ENCODE measurements at regions not wholly inside any gene's neighbourhood (a gene's known extent, or its start where the extent isn't known, plus 50 kb on each side); places are given as distances from the start of the nearest gene placed in this dataset.

DNA sequence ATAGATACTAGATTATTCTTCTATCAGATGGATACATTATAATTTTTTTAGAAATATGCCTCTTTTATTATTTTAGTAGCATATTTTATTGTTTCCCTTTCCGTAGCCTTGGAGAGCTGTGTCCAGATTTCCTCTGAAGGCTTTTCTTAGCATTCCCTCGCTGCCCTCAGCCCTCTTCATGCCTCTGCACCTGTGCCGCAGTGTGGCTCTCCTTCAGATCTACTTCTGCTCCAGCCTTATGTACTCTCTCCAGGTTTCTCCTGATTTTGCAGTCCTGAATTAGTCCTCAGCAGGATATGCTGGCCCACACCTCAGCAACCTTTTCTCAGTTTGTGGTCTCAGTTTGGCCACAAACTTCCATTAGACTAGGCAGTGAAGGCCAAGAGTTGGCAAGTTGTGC lies 1052.0 kb downstream of the TAF11L14 start:
- TF ChIP-seq, protein P1, sequence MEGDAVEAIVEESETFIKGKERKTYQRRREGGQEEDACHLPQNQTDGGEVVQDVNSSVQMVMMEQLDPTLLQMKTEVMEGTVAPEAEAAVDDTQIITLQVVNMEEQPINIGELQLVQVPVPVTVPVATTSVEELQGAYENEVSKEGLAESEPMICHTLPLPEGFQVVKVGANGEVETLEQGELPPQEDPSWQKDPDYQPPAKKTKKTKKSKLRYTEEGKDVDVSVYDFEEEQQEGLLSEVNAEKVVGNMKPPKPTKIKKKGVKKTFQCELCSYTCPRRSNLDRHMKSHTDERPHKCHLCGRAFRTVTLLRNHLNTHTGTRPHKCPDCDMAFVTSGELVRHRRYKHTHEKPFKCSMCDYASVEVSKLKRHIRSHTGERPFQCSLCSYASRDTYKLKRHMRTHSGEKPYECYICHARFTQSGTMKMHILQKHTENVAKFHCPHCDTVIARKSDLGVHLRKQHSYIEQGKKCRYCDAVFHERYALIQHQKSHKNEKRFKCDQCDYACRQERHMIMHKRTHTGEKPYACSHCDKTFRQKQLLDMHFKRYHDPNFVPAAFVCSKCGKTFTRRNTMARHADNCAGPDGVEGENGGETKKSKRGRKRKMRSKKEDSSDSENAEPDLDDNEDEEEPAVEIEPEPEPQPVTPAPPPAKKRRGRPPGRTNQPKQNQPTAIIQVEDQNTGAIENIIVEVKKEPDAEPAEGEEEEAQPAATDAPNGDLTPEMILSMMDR (IDR thresholded peaks at IDR 0.05 in 4 of 5, conservative IDR thresholded peaks at IDR 0.05 in 1 of 5), result no peak
- no peak for TF ChIP-seq POLR2A (IDR thresholded peaks at IDR 0.05)
